GM20431 (cell line): ENCODE measurements at regions not wholly inside any gene's neighbourhood (a gene's known extent, or its start where the extent isn't known, plus 50 kb on each side); places are given as distances from the start of the nearest gene placed in this dataset.
"Not testable (repeated sequence)": the region's sequence is repeated elsewhere in the genome, so short reads cannot be mapped to it uniquely, and the experiment has no call there.

Experiments used
- in situ Hi-C: fragments of 300-500 bp; cut with MseI, MboI; formaldehyde crosslinking; loops from one replicate; pipeline ENCODE4 v1.15.0; 2020; ENCODE audit warnings: low sequenced_read_pairs; ENCODE audit not compliant: unreplicated experiment

DNA sequence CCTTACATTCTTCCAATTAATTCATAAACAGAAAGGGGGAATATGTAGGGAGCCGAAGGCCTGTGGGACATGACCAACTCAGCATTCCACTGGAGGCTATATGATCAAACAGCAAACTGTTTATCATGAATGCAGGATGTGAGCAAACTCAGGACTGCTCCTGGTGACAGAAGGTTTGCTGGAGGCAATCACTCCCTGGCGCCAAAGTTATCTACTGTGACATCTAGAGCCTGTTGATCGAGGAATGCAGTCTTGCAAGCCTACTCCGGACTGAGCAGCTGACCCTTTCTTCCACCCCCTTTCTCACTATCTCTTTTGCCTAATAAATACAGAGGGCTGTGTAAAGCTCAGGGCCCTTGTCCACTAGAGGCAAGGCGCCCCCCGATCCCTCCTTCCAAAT is 122.0 kb upstream of the ZCCHC13 start:
- in situ Hi-C loops, result not testable (repeated sequence)

DNA sequence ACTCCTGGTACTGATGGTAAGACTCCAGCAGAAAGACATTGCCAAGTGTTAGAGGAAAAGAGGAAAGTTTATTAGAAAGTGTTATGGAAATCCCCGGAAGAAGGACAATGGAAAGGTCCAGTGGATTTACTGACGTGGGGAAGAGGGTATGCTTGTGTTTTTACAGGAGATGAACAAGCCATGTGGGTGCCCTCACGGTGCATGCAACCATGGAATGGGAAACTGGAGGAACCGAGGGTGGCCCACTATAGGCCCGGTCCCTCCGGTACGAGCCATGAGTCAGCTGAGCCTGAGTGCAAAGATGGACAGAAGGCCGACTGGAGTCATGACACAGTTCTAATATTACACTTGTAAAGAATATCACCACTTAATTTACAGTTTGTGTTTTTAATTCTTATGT is 123.3 kb upstream of the ZCCHC13 start:
- in situ Hi-C loops, result no loop called here

- in situ Hi-C loops, result no loop called here
These were observed 124.0 kb upstream of the ZCCHC13 start for GRCh38 chrX:74179990-74180389.

DNA sequence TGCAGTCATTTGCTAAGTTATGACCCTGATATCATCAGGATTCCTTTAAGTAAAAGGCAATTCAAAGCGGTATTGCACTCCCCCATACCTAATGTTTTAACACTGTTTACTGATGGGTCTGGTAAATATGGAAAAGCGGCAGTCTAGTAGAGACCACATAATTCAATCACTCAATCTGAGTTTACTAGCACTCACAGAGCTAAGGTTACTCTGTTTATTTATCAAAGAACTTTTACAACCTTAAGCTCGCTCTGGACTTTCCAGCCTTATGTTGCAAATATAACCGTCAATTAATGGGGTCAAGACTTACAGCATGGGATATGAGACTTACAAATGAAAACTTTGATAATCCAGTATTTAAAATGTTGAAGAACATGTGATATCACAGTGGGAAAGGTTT is 124.5 kb upstream of the ZCCHC13 start:
- in situ Hi-C loops, result no loop called here

DNA sequence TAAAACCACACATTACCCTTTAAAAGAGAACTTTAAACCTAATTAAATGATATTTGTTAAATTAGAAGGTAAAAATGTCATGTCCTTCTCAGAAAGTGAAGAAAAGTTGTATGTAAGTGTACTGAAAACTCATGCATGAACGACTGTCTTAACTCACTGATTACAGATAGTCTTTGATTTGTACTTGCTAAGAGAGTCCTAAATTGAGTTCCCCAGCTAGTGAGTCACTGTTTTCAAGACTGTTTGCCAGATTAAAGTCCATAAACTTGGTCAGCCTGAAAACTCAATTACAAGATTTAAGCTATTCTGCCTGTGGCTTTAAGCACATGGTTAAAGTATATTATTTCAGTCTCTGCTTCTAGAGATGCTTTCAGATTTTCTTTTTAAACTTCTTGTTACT is 124.9 kb upstream of the ZCCHC13 start:
- in situ Hi-C loops, result no loop called here

- in situ Hi-C loops, result no loop called here
These were observed 125.4 kb upstream of the ZCCHC13 start for GRCh38 chrX:74178536-74178935.

DNA sequence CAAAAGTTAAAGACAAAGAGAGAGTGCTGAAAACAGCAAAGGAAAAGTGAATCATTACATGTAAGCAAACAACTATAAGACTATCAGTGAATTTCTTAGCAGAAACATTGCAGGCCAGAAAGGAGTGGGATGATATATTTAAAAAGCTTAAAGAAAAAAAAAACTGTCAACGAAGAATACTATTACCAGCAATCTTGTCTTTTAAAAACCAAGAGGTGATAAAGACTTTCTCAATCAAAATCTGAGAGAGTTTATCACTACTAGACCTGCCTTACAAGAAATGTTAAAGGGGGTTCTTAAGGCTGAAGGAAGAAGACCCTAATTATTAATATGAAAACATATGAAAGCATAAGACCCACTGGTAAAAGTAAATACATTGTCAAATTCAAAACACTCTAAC is 132.5 kb upstream of the ZCCHC13 start:
- in situ Hi-C loops, result no loop called here

GRCh38 chrX:74162199-74162598 is 141.8 kb upstream of the ZCCHC13 start:
- in situ Hi-C loops, result no loop called here

- in situ Hi-C loops, result no loop called here
These were observed 143.2 kb upstream of the ZCCHC13 start for GRCh38 chrX:74160816-74161215.

DNA sequence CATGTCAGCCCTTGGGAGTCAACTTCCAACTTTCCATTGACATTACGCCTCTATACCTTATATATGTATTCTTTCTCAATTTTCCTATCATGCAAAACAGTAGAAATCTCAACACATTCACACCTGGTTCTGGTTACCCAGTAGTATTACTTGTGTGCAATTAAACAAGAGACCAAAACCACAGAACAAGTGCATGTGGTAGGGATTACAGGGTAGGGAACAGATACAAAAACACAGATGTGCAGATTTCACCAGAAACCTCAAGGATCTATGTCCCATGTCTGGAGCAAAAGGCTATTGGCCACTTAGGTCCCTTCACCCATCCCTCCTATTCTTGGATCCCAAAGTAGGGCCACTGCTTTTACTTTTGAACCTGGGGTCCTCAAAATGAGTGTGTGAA is 143.6 kb upstream of the ZCCHC13 start:
- in situ Hi-C loops, result no loop called here

DNA sequence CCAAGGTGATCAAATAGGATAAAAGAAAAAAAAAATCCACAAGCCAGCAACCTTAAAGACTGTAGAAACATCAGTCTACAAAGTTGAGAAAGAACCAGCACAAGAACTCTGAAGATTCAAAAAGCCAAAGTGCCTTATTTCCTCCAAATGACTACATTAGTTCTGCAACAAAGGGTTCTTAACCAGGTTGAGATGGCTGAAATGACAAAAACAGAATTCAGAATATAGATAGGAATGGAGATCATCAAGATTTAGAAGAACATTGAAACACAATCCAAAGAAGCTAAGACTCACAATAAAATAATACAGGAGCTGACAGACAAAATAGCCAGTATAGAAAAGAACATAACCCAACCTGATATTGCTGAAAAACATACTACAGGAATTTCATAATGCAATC is 156.5 kb upstream of the ZCCHC13 start:
- in situ Hi-C loops, result loop anchor here (25.0 kb wide), 2 partner anchors 135 to 285 kb away; partner anchors contain the start of gene XIST

- in situ Hi-C loops, result loop anchor here (25.0 kb wide), 2 partner anchors 127 to 277 kb away; partner anchors contain the start of gene XIST
These were observed 165.0 kb upstream of the ZCCHC13 start for GRCh38 chrX:74138943-74139342.

DNA sequence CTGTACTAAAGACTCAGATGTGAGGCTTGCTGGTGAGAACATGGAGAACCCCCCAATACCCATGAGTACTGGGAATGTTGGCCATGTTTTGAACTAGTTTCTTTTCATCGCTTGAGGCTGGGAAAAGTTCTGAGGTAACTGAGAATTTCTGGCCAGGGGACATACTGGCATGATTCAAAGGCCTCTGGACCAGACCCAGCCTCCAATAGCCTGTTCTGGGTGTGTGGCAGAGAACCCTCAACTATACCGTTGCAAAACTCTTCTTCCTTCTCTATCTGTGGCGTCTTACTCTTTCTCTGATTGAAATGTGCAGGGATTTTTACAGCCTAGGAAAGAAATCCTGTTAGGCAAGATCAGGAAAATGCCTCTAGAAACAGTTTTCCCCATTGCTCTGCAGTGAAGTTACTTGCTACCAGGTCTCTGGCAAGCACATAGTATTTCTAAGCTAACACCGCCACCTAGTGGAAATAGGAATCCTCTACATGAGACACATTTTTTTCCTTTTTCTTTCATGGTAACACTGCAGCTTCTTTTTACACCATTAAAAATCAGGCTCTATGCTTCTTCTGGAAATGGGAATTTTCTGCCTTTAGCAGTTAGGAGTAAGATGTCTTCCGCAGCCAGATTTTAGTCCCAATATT is 170.7 kb upstream of the ZCCHC13 start:
- in situ Hi-C loops, result loop anchor here (25.0 kb wide), 2 partner anchors 121 to 271 kb away; partner anchors contain the start of gene XIST

- in situ Hi-C loops, result loop anchor here (25.0 kb wide), 2 partner anchors 120 to 270 kb away; partner anchors contain the start of gene XIST
These were observed 171.7 kb upstream of the ZCCHC13 start for GRCh38 chrX:74132280-74132679.

DNA sequence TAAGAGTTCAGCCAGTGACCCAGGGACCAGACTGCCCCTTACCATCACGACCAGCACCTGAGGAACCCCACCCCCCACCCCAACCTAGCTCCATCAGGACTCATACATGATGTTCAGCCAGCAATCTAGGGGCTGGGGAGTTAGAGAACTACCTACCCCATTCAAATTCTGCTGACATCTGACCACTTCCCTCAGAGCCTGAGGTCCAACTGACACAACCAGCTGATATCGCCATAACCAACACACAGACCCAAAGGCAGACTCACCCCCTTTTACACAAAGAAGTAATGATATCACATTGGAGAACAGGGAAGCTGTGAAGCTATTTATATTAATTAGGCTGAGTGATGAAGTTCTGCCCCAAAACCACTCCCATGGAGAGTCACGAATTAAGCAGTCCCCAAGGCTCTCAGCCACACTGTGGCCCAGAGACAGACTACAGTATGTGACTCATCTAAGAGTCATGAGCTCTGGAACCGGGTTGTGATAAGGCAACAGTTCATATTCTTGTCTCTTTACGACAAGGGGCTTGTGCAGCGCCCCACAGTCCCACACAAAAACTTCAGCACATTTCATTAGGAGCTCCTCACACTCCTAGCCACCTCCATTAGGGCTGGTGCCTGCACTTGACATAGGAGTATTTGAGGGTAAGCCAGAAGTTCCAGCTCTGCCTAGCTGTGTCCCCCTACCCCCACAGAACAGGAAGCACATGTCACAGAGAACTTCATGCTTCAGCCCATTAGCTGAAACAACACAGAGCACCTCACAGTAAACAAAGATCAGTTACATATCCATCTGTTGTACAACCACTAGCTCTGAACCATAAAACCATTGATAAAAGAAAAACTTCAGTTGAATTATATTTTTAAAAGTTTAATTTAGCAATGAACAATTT is 184.7 kb upstream of the ZCCHC13 start:
- in situ Hi-C loops, result no loop called here

- in situ Hi-C loops, result no loop called here
These were observed 185.7 kb upstream of the ZCCHC13 start for GRCh38 chrX:74117962-74118902.

GRCh38 chrX:74111245-74111644 is 192.7 kb upstream of the ZCCHC13 start:
- in situ Hi-C loops, result no loop called here

DNA sequence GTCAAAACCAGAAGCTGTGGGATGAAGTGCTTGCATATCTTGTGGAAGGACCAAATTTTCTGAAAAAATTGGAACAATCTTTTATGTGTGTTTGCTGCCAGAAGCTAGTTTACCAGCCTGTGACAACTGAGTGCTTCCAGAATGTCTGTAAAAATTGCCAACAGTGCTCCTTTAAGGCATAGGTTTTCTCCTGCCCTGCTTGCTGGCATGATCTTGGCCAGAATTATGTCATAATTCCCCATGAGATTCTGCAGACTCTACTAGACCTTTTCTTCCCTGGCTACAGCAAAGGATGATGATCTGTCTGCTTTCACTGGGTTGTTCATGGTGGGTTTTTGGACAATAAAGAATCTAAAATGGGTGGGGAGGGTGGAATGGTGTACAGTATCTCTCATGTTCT is 196.3 kb upstream of the ZCCHC13 start:
- in situ Hi-C loops, result no loop called here

- in situ Hi-C loops, result no loop called here
These were observed 199.5 kb upstream of the ZCCHC13 start for GRCh38 chrX:74104356-74105015.

DNA sequence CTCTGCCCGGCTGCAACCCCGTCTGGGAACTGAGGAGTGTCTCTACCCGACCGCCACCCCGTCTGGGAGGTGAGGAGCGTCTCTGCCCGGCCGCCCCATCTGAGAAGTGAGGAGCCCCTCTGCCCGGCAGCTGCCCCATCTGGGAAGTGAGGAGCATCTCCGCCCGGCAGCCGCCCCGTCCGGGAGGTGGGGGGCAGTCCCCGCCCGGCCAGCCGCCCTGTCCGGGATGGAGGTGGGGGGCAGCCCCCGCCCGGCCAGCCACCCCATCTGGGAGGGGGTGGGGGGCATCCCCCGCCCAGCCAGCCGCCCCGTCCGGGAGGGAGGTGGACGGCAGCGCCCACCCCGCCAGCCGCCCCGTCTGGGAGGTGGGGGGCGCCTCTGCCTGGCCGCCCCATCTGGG is 205.6 kb upstream of the ZCCHC13 start:
- in situ Hi-C loops, result not testable (repeated sequence)
